ENCODE measurements at regions not wholly inside any gene's neighbourhood (a gene's known extent, or its start where the extent isn't known, plus 50 kb on each side); places are given as distances from the start of the nearest gene placed in this dataset.

DNA sequence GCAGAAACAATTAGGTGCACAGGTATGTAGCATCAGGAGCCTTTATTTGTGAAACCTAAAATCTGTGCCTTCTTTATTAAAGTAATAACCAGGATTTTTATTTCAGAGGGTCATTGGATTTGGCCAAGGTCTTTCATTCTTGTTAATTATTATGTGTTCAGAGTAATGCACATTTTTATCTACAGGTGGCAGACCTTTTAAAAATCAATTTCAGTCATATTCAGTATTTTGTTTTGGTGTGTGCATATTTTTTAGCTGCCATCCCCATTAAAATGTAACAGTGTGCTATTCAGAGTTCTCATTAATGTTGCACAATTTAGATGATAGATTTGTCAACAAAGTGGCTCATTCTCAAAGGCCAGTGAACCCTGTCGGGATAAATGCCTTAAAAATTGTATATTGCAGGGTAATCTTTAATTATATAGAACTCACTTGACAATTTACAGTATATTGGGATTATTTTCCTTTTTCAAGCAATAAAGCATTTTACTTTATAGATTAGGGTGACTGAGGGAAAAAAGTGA is 319.3 kb upstream of the SOX5 start:
- TF ChIP-seq, protein P1, sequence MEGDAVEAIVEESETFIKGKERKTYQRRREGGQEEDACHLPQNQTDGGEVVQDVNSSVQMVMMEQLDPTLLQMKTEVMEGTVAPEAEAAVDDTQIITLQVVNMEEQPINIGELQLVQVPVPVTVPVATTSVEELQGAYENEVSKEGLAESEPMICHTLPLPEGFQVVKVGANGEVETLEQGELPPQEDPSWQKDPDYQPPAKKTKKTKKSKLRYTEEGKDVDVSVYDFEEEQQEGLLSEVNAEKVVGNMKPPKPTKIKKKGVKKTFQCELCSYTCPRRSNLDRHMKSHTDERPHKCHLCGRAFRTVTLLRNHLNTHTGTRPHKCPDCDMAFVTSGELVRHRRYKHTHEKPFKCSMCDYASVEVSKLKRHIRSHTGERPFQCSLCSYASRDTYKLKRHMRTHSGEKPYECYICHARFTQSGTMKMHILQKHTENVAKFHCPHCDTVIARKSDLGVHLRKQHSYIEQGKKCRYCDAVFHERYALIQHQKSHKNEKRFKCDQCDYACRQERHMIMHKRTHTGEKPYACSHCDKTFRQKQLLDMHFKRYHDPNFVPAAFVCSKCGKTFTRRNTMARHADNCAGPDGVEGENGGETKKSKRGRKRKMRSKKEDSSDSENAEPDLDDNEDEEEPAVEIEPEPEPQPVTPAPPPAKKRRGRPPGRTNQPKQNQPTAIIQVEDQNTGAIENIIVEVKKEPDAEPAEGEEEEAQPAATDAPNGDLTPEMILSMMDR (IDR thresholded peaks at IDR 0.05) = no peak
- no peak for TF ChIP-seq EZH2 (IDR thresholded peaks at IDR 0.05; ENCODE audit: borderline replicate concordance, insufficient read depth, low read depth, low read length, poor library complexity, severe bottlenecking)
